ENCODE measurements at regions not wholly inside any gene's neighbourhood (a gene's known extent, or its start where the extent isn't known, plus 50 kb on each side); places are given as distances from the start of the nearest gene placed in this dataset.

- no peaks in the 10 kb centered on the region for H3K27me3 Mint-ChIP-seq
Observed at GRCh38 chr1:189349607-189350006, 1128.1 kb downstream of the BRINP3 start.

GRCh38 chr1:189350983-189351616, 1126.6 kb downstream of the BRINP3 start:
- no peaks in the 10 kb centered on the region for H3K27me3 ChIP-seq (ENCODE audit: insufficient read depth, low read length)
- H3K36me3 ChIP-seq (ENCODE audit: insufficient read depth, low read length), result no peaks in the 10 kb centered on the region
- Mint-ChIP-seq H3K27ac (no peak overlapping the region), H3K9me3 (peaks cover 0 to 13% (median 5%) of the 10 kb centered on the region in 8 donors), H3K36me3 (no peaks in the 10 kb centered on the region), H3K27me3 (no peaks in the 10 kb centered on the region), H3K4me1 (no peaks in the 10 kb centered on the region), H3K4me3 (no peak overlapping the region)
- no peak overlapping the region for H3K27ac ChIP-seq (ENCODE audit: low read depth, low read length)
- DNase-seq, result no peak
- no peaks in the 10 kb centered on the region for H3K4me1 ChIP-seq (ENCODE audit: insufficient read depth, low read length)
- H3K4me3 ChIP-seq (ENCODE audit: low read length in 2 of 2), result no peak overlapping the region
- CTCF ChIA-PET (ENCODE audit: partially characterized antibody), result no interaction called here
- intact Hi-C loops (cut with micrococcal nuclease), result no loop called here
- POLR2A ChIA-PET (ENCODE audit: partially characterized antibody), result no interaction called here
- no peaks in the 10 kb centered on the region for H3K9me3 ChIP-seq (ENCODE audit: control insufficient read depth in 1 of 2, low read length in 2 of 2)

More at GRCh38 chr1:189349607-189350006, 1128.1 kb downstream of the BRINP3 start:
- no peak overlapping the region for H3K4me3 ChIP-seq (ENCODE audit: low read length in 2 of 2)
- Mint-ChIP-seq H3K9me3 (peaks cover 0 to 9% (median 5%) of the 10 kb centered on the region in 8 donors), H3K4me3 (no peak overlapping the region), H3K4me1 (no peaks in the 10 kb centered on the region), H3K36me3 (no peaks in the 10 kb centered on the region), H3K27ac (no peak overlapping the region)
- H3K27ac ChIP-seq (ENCODE audit: low read depth, low read length), result no peak overlapping the region
- POLR2A ChIA-PET (ENCODE audit: partially characterized antibody), result no interaction called here
- H3K36me3 ChIP-seq (ENCODE audit: insufficient read depth, low read length), result no peaks in the 10 kb centered on the region
- no peaks in the 10 kb centered on the region for H3K27me3 ChIP-seq (ENCODE audit: insufficient read depth, low read length)
- H3K9me3 ChIP-seq (ENCODE audit: control insufficient read depth in 1 of 2, low read length in 2 of 2), result no peaks in the 10 kb centered on the region
- intact Hi-C loops (cut with micrococcal nuclease), result no loop called here
- H3K4me1 ChIP-seq (ENCODE audit: insufficient read depth, low read length), result no peaks in the 10 kb centered on the region
- no peak for DNase-seq
- CTCF ChIA-PET (ENCODE audit: partially characterized antibody), result no interaction called here

GRCh38 chr1:189351960-189352359, 1125.7 kb downstream of the BRINP3 start:
- H3K4me3 ChIP-seq (ENCODE audit: low read length in 2 of 2), result no peak overlapping the region
- H3K4me1 ChIP-seq (ENCODE audit: insufficient read depth, low read length), result no peaks in the 10 kb centered on the region
- Mint-ChIP-seq H3K36me3 (no peaks in the 10 kb centered on the region), H3K27ac (no peak overlapping the region), H3K4me3 (no peak overlapping the region), H3K4me1 (no peaks in the 10 kb centered on the region), H3K9me3 (peaks cover 0 to 11% (median 4%) of the 10 kb centered on the region in 8 donors), H3K27me3 (no peaks in the 10 kb centered on the region)
- H3K36me3 ChIP-seq (ENCODE audit: insufficient read depth, low read length), result no peaks in the 10 kb centered on the region
- ChIA-PET POLR2A (ENCODE audit: partially characterized antibody) (no interaction called here), CTCF (ENCODE audit: partially characterized antibody) (no interaction called here)
- no peak for DNase-seq
- intact Hi-C loops (cut with micrococcal nuclease), result no loop called here
- H3K27me3 ChIP-seq (ENCODE audit: insufficient read depth, low read length), result no peaks in the 10 kb centered on the region
- H3K9me3 ChIP-seq (ENCODE audit: control insufficient read depth in 1 of 2, low read length in 2 of 2), result no peaks in the 10 kb centered on the region
- no peak overlapping the region for H3K27ac ChIP-seq (ENCODE audit: low read depth, low read length)

GRCh38 chr1:189356206-189356605, 1121.5 kb downstream of the BRINP3 start:
- H3K36me3 Mint-ChIP-seq, result no peaks in the 10 kb centered on the region
- H3K4me3 Mint-ChIP-seq, result no peak overlapping the region
- Histone ChIP-seq H3K27me3 (ENCODE audit: insufficient read depth, low read length) (no peaks in the 10 kb centered on the region), H3K4me3 (ENCODE audit: low read length in 2 of 2) (no peak overlapping the region), H3K36me3 (ENCODE audit: insufficient read depth, low read length) (no peaks in the 10 kb centered on the region), H3K9me3 (ENCODE audit: control insufficient read depth in 1 of 2, low read length in 2 of 2) (no peaks in the 10 kb centered on the region), H3K27ac (ENCODE audit: low read depth, low read length) (no peak overlapping the region), H3K4me1 (ENCODE audit: insufficient read depth, low read length) (no peaks in the 10 kb centered on the region)
- H3K27me3 Mint-ChIP-seq, result no peaks in the 10 kb centered on the region
- no peak overlapping the region for H3K27ac Mint-ChIP-seq
- H3K4me1 Mint-ChIP-seq, result no peaks in the 10 kb centered on the region
- POLR2A ChIA-PET (ENCODE audit: partially characterized antibody), result no interaction called here
- H3K9me3 Mint-ChIP-seq, result peaks cover 0 to 13% (median 5%) of the 10 kb centered on the region in 8 donors
- no peak for DNase-seq
- CTCF ChIA-PET (ENCODE audit: partially characterized antibody), result no interaction called here
- intact Hi-C loops (cut with micrococcal nuclease), result no loop called here

- H3K36me3 Mint-ChIP-seq, result no peaks in the 10 kb centered on the region
- intact Hi-C loops (cut with micrococcal nuclease), result no loop called here
- no peaks in the 10 kb centered on the region for H3K36me3 ChIP-seq (ENCODE audit: insufficient read depth, low read length)
- no peak overlapping the region for H3K27ac ChIP-seq (ENCODE audit: low read depth, low read length)
- no peaks in the 10 kb centered on the region for H3K27me3 ChIP-seq (ENCODE audit: insufficient read depth, low read length)
- ChIA-PET CTCF (ENCODE audit: partially characterized antibody) (no interaction called here), POLR2A (ENCODE audit: partially characterized antibody) (no interaction called here)
- peaks cover 0 to 13% (median 3%) of the 10 kb centered on the region in 8 donors for H3K9me3 Mint-ChIP-seq
- H3K27ac Mint-ChIP-seq, result no peak overlapping the region
- H3K27me3 Mint-ChIP-seq, result no peaks in the 10 kb centered on the region
- H3K4me1 ChIP-seq (ENCODE audit: insufficient read depth, low read length), result no peaks in the 10 kb centered on the region
- no peaks in the 10 kb centered on the region for H3K4me1 Mint-ChIP-seq
- no peaks in the 10 kb centered on the region for H3K9me3 ChIP-seq (ENCODE audit: control insufficient read depth in 1 of 2, low read length in 2 of 2)
- DNase-seq, result no peak
- no peak overlapping the region for H3K4me3 ChIP-seq (ENCODE audit: low read length in 2 of 2)
- no peak overlapping the region for H3K4me3 Mint-ChIP-seq
Observed at GRCh38 chr1:189357317-189357716, 1120.3 kb downstream of the BRINP3 start.

- peaks cover 0 to 14% (median 8%) of the 10 kb centered on the region in 8 donors for H3K9me3 Mint-ChIP-seq
- H3K4me3 Mint-ChIP-seq, result no peak overlapping the region
- H3K4me1 Mint-ChIP-seq, result no peaks in the 10 kb centered on the region
- no peak overlapping the region for H3K27ac Mint-ChIP-seq
- Histone ChIP-seq H3K9me3 (ENCODE audit: control insufficient read depth in 1 of 2, low read length in 2 of 2) (no peaks in the 10 kb centered on the region), H3K4me1 (ENCODE audit: insufficient read depth, low read length) (no peaks in the 10 kb centered on the region), H3K4me3 (ENCODE audit: low read length in 2 of 2) (no peak overlapping the region), H3K27ac (ENCODE audit: low read depth, low read length) (no peak overlapping the region), H3K36me3 (ENCODE audit: insufficient read depth, low read length) (no peaks in the 10 kb centered on the region), H3K27me3 (ENCODE audit: insufficient read depth, low read length) (no peaks in the 10 kb centered on the region)
- intact Hi-C loops (cut with micrococcal nuclease), result no loop called here
- H3K36me3 Mint-ChIP-seq, result no peaks in the 10 kb centered on the region
- H3K27me3 Mint-ChIP-seq, result no peaks in the 10 kb centered on the region
- DNase-seq, result no peak
- ChIA-PET POLR2A (ENCODE audit: partially characterized antibody) (no interaction called here), CTCF (ENCODE audit: partially characterized antibody) (no interaction called here)
Observed at GRCh38 chr1:189369612-189370011, 1108.1 kb downstream of the BRINP3 start.

GRCh38 chr1:189374816-189375215, 1102.8 kb downstream of the BRINP3 start:
- no peaks in the 10 kb centered on the region for H3K36me3 ChIP-seq (ENCODE audit: insufficient read depth, low read length)
- peaks cover 0 to 17% (median 10%) of the 10 kb centered on the region in 8 donors for H3K9me3 Mint-ChIP-seq
- H3K4me1 Mint-ChIP-seq, result no peaks in the 10 kb centered on the region
- H3K4me1 ChIP-seq (ENCODE audit: insufficient read depth, low read length), result no peaks in the 10 kb centered on the region
- no peak overlapping the region for H3K27ac Mint-ChIP-seq
- H3K27me3 Mint-ChIP-seq, result no peaks in the 10 kb centered on the region
- POLR2A ChIA-PET (ENCODE audit: partially characterized antibody), result no interaction called here
- H3K27ac ChIP-seq (ENCODE audit: low read depth, low read length), result no peak overlapping the region
- CTCF ChIA-PET (ENCODE audit: partially characterized antibody), result no interaction called here
- no peak for DNase-seq
- intact Hi-C loops (cut with micrococcal nuclease), result no loop called here
- no peak overlapping the region for H3K4me3 ChIP-seq (ENCODE audit: low read length in 2 of 2)
- H3K9me3 ChIP-seq (ENCODE audit: control insufficient read depth in 1 of 2, low read length in 2 of 2), result no peaks in the 10 kb centered on the region
- H3K4me3 Mint-ChIP-seq, result no peak overlapping the region
- H3K36me3 Mint-ChIP-seq, result no peaks in the 10 kb centered on the region
- no peaks in the 10 kb centered on the region for H3K27me3 ChIP-seq (ENCODE audit: insufficient read depth, low read length)

- Mint-ChIP-seq H3K27ac (no peak overlapping the region), H3K27me3 (no peaks in the 10 kb centered on the region), H3K4me3 (no peak overlapping the region), H3K4me1 (no peaks in the 10 kb centered on the region), H3K36me3 (no peaks in the 10 kb centered on the region), H3K9me3 (peaks cover 2 to 24% (median 11%) of the 10 kb centered on the region in 8 donors)
- intact Hi-C loops (cut with micrococcal nuclease), result no loop called here
- POLR2A ChIA-PET (ENCODE audit: partially characterized antibody), result no interaction called here
- Histone ChIP-seq H3K36me3 (ENCODE audit: insufficient read depth, low read length) (no peaks in the 10 kb centered on the region), H3K4me1 (ENCODE audit: insufficient read depth, low read length) (no peaks in the 10 kb centered on the region), H3K27me3 (ENCODE audit: insufficient read depth, low read length) (no peaks in the 10 kb centered on the region), H3K4me3 (ENCODE audit: low read length in 2 of 2) (no peak overlapping the region), H3K27ac (ENCODE audit: low read depth, low read length) (no peak overlapping the region), H3K9me3 (ENCODE audit: control insufficient read depth in 1 of 2, low read length in 2 of 2) (peaks cover 0 to 7% of the 10 kb centered on the region in 2 donors)
- CTCF ChIA-PET (ENCODE audit: partially characterized antibody), result no interaction called here
- no peak for DNase-seq
Observed at GRCh38 chr1:189405419-189405818, 1072.2 kb downstream of the BRINP3 start.
